Naive thymus-derived CD4-positive, alpha-beta T cell (primary cell): ENCODE measurements at regions not wholly inside any gene's neighbourhood (a gene's known extent, or its start where the extent isn't known, plus 50 kb on each side); places are given as distances from the start of the nearest gene placed in this dataset.

ENCODE experiments used
- ATAC-seq: fragments of 150-1000 bp; cut with Tn5 transposase; 2 replicates; pipeline ENCODE4 v1.10.0; 2021; ENCODE audit warnings: mild to moderate bottlenecking, moderate library complexity
- CTCF ChIA-PET: fragments of 350-600 bp; sonication (Branson Sonifier 250); formaldehyde crosslinking; loops from one replicate; lab custom pipeline; 2021; ENCODE audit warnings: antibody characterized with exemption; lab: Charles Lee
- POLR2A ChIA-PET: fragments of 350-600 bp; sonication (Branson Sonifier 250); formaldehyde crosslinking; loops from one replicate; lab custom pipeline; 2021; ENCODE audit warnings: antibody characterized with exemption, inconsistent platforms; lab: Charles Lee
- DNase-seq, 9 donors: peaks; one replicate each; pipeline versions ENCODE4 v3.0.0 to v3.0.0-alpha.2; 2020 to 2022; ENCODE audit warnings: mixed read lengths in 1 of 9
- H3K27ac ChIP-seq: one replicate; pipeline ENCODE4 v1.7.0; 2013; ENCODE audit warnings: mild to moderate bottlenecking, low read depth, low read length, moderate library complexity
- H3K27me3 ChIP-seq, 2 donors: one replicate each; pipeline ENCODE4 v1.7.0; 2013; ENCODE audit warnings: low read length in 2 of 2, mild to moderate bottlenecking in 2 of 2, moderate library complexity in 2 of 2; ENCODE audit not compliant: control insufficient read depth in 2 of 2, insufficient read depth in 2 of 2
- H3K36me3 ChIP-seq, 3 experiments: 1 replicate in 2 of 3; 2 replicates in 1 of 3; pipeline ENCODE4 v1.7.0; 2013; ENCODE audit warnings: low read length in 3 of 3, mild to moderate bottlenecking in 3 of 3, moderate library complexity in 1 of 3; ENCODE audit not compliant: insufficient read depth in 3 of 3, control insufficient read depth in 2 of 3
- H3K4me1 ChIP-seq, 2 donors: one replicate each; pipeline ENCODE4 v1.7.0; 2013; ENCODE audit warnings: low read length in 2 of 2, mild to moderate bottlenecking in 2 of 2, moderate library complexity in 1 of 2; ENCODE audit not compliant: control insufficient read depth in 2 of 2, insufficient read depth in 2 of 2
- H3K4me3 ChIP-seq: 2 replicates; pipeline ENCODE4 v1.7.0; 2013; ENCODE audit warnings: mild to moderate bottlenecking, low read length
- H3K9me3 ChIP-seq, 3 experiments: 1 replicate in 2 of 3; 2 replicates in 1 of 3; pipeline ENCODE4 v1.7.0; 2013; ENCODE audit warnings: low read length in 3 of 3; ENCODE audit not compliant: control insufficient read depth in 2 of 3
- H3K27ac Mint-ChIP-seq, 9 donors: one replicate each; pipeline ENCODE4 v1.8.0; 2020 to 2022; ENCODE audit warnings: mixed read lengths in 9 of 9, mild to moderate bottlenecking in 8 of 9, moderate library complexity in 5 of 9, inconsistent platforms in 2 of 9
- H3K27me3 Mint-ChIP-seq, 5 donors: one replicate each; pipeline ENCODE4 v1.8.0; 2021 to 2022; ENCODE audit warnings: mixed read lengths in 5 of 5, mild to moderate bottlenecking in 1 of 5
- H3K36me3 Mint-ChIP-seq, 5 donors: one replicate each; pipeline ENCODE4 v1.8.0; 2020 to 2022; ENCODE audit warnings: mixed read lengths in 5 of 5, mild to moderate bottlenecking in 3 of 5, inconsistent platforms in 1 of 5
- H3K4me1 Mint-ChIP-seq, 7 donors: one replicate each; pipeline ENCODE4 v1.8.0; 2020 to 2022; ENCODE audit warnings: mixed read lengths in 7 of 7, mild to moderate bottlenecking in 3 of 7, inconsistent platforms in 1 of 7
- H3K4me3 Mint-ChIP-seq, 10 donors: one replicate each; pipeline ENCODE4 v1.8.0; 2020 to 2022; ENCODE audit warnings: mild to moderate bottlenecking in 10 of 10, mixed read lengths in 10 of 10, moderate library complexity in 6 of 10, inconsistent platforms in 2 of 10
- H3K9me3 Mint-ChIP-seq, 11 donors: one replicate each; pipeline ENCODE4 v1.8.0; 2020 to 2022; ENCODE audit warnings: mixed read lengths in 11 of 11, mild to moderate bottlenecking in 4 of 11, inconsistent platforms in 1 of 11, moderate library complexity in 1 of 11
- intact Hi-C, 2 donors: fragments of 100-400 bp; cut with micrococcal nuclease; formaldehyde crosslinking; loops; one replicate each; pipeline ENCODE4 v1.15.1; 2023

GRCh38 chr2:145495590-145495989 lies 975.7 kb upstream of the ZEB2 start:
- Mint-ChIP-seq H3K4me1 (no peaks in the 10 kb centered on the region), H3K36me3 (no peaks in the 10 kb centered on the region), H3K9me3 (peaks cover 0 to 10% (median 0%) of the 10 kb centered on the region in 11 donors), H3K27me3 (peaks cover 0 to 4% (median 0%) of the 10 kb centered on the region in 5 donors), H3K27ac (no peak overlapping the region), H3K4me3 (no peak overlapping the region)
- Histone ChIP-seq H3K4me1 (no peaks in the 10 kb centered on the region), H3K27ac (no peak overlapping the region), H3K4me3 (no peak overlapping the region), H3K27me3 (no peaks in the 10 kb centered on the region), H3K9me3 (no peaks in the 10 kb centered on the region), H3K36me3 (no peaks in the 10 kb centered on the region)
- ChIA-PET POLR2A (no interaction called here), CTCF (no interaction called here)
- DNase-seq, result no peak
- intact Hi-C loops, result no loop called here
- ATAC-seq, result no peak

- H3K9me3 ChIP-seq, result no peaks in the 10 kb centered on the region
- no peaks in the 10 kb centered on the region for H3K27me3 ChIP-seq
- Mint-ChIP-seq H3K4me3 (no peak overlapping the region), H3K9me3 (peaks cover 0 to 10% (median 0%) of the 10 kb centered on the region in 11 donors), H3K36me3 (no peaks in the 10 kb centered on the region), H3K4me1 (no peaks in the 10 kb centered on the region), H3K27ac (no peak overlapping the region), H3K27me3 (peaks cover 0 to 4% (median 0%) of the 10 kb centered on the region in 5 donors)
- ATAC-seq (no peak), DNase-seq (no peak)
- intact Hi-C loops, result no loop called here
- H3K36me3 ChIP-seq, result no peaks in the 10 kb centered on the region
- no peak overlapping the region for H3K27ac ChIP-seq
- POLR2A ChIA-PET, result no interaction called here
- no peak overlapping the region for H3K4me3 ChIP-seq
- H3K4me1 ChIP-seq, result no peaks in the 10 kb centered on the region
- CTCF ChIA-PET, result no interaction called here
These were observed 974.5 kb upstream of the ZEB2 start for GRCh38 chr2:145494441-145494840.

GRCh38 chr2:145488571-145488970 lies 968.7 kb upstream of the ZEB2 start:
- intact Hi-C loops, result no loop called here
- Histone ChIP-seq H3K27ac (no peak overlapping the region), H3K9me3 (no peaks in the 10 kb centered on the region), H3K36me3 (no peaks in the 10 kb centered on the region), H3K4me1 (no peaks in the 10 kb centered on the region), H3K4me3 (no peak overlapping the region), H3K27me3 (no peaks in the 10 kb centered on the region)
- no peak for ATAC-seq
- Mint-ChIP-seq H3K4me3 (no peak overlapping the region), H3K4me1 (no peaks in the 10 kb centered on the region), H3K27ac (no peak overlapping the region), H3K9me3 (peaks cover 0 to 5% (median 0%) of the 10 kb centered on the region in 11 donors), H3K36me3 (no peaks in the 10 kb centered on the region), H3K27me3 (peaks cover 0 to 4% (median 0%) of the 10 kb centered on the region in 5 donors)
- CTCF ChIA-PET, result no interaction called here
- POLR2A ChIA-PET, result no interaction called here
- no peak for DNase-seq

GRCh38 chr2:145484448-145485097 lies 964.7 kb upstream of the ZEB2 start:
- H3K27ac Mint-ChIP-seq, result no peak overlapping the region
- ChIA-PET POLR2A (no interaction called here), CTCF (no interaction called here)
- no peak overlapping the region for H3K4me3 Mint-ChIP-seq
- Histone ChIP-seq H3K4me1 (no peaks in the 10 kb centered on the region), H3K36me3 (no peaks in the 10 kb centered on the region), H3K27me3 (no peaks in the 10 kb centered on the region), H3K4me3 (no peak overlapping the region), H3K27ac (no peak overlapping the region), H3K9me3 (no peaks in the 10 kb centered on the region)
- no peaks in the 10 kb centered on the region for H3K4me1 Mint-ChIP-seq
- intact Hi-C loops, result no loop called here
- H3K36me3 Mint-ChIP-seq, result no peaks in the 10 kb centered on the region
- H3K27me3 Mint-ChIP-seq, result no peaks in the 10 kb centered on the region
- ATAC-seq (no peak), DNase-seq (no peak)
- peaks cover 0 to 2% (median 0%) of the 10 kb centered on the region in 11 donors for H3K9me3 Mint-ChIP-seq

- ChIA-PET CTCF (no interaction called here), POLR2A (no interaction called here)
- intact Hi-C loops, result no loop called here
- Mint-ChIP-seq H3K27me3 (no peaks in the 10 kb centered on the region), H3K27ac (no peak overlapping the region), H3K4me1 (no peaks in the 10 kb centered on the region), H3K9me3 (peaks cover 0 to 2% (median 0%) of the 10 kb centered on the region in 11 donors), H3K36me3 (no peaks in the 10 kb centered on the region), H3K4me3 (no peak overlapping the region)
- H3K9me3 ChIP-seq, result no peaks in the 10 kb centered on the region
- H3K4me3 ChIP-seq, result no peak overlapping the region
- ATAC-seq (no peak), DNase-seq (no peak)
- no peak overlapping the region for H3K27ac ChIP-seq
- H3K36me3 ChIP-seq, result no peaks in the 10 kb centered on the region
- H3K27me3 ChIP-seq, result no peaks in the 10 kb centered on the region
- H3K4me1 ChIP-seq, result no peaks in the 10 kb centered on the region
These were observed 963.9 kb upstream of the ZEB2 start for GRCh38 chr2:145483854-145484253.

GRCh38 chr2:145481334-145481922 lies 961.5 kb upstream of the ZEB2 start:
- intact Hi-C loops, result no loop called here
- no peak for ATAC-seq
- no peak overlapping the region for H3K27ac ChIP-seq
- CTCF ChIA-PET, result no interaction called here
- POLR2A ChIA-PET, result no interaction called here
- no peak for DNase-seq
- Mint-ChIP-seq H3K4me1 (no peaks in the 10 kb centered on the region), H3K9me3 (peaks cover 0 to 5% (median 1%) of the 10 kb centered on the region in 11 donors), H3K27ac (no peak overlapping the region), H3K36me3 (no peaks in the 10 kb centered on the region), H3K4me3 (no peak overlapping the region), H3K27me3 (no peaks in the 10 kb centered on the region)
- H3K27me3 ChIP-seq, result no peaks in the 10 kb centered on the region
- no peaks in the 10 kb centered on the region for H3K9me3 ChIP-seq
- H3K36me3 ChIP-seq, result no peaks in the 10 kb centered on the region
- no peaks in the 10 kb centered on the region for H3K4me1 ChIP-seq
- no peak overlapping the region for H3K4me3 ChIP-seq

GRCh38 chr2:145464866-145465265 lies 944.9 kb upstream of the ZEB2 start:
- peaks cover 0 to 3% (median 0%) of the 10 kb centered on the region in 5 donors for H3K27me3 Mint-ChIP-seq
- H3K27ac ChIP-seq, result no peak overlapping the region
- POLR2A ChIA-PET, result no interaction called here
- ATAC-seq (no peak), DNase-seq (no peak)
- no peaks in the 10 kb centered on the region for H3K36me3 Mint-ChIP-seq
- no peaks in the 10 kb centered on the region for H3K4me1 Mint-ChIP-seq
- intact Hi-C loops, result no loop called here
- CTCF ChIA-PET, result no interaction called here
- H3K9me3 Mint-ChIP-seq, result peaks cover 0 to 8% (median 0%) of the 10 kb centered on the region in 11 donors
- H3K4me3 Mint-ChIP-seq, result no peak overlapping the region
- H3K36me3 ChIP-seq, result no peaks in the 10 kb centered on the region
- H3K27me3 ChIP-seq, result no peaks in the 10 kb centered on the region
- no peak overlapping the region for H3K27ac Mint-ChIP-seq
- H3K4me3 ChIP-seq, result no peak overlapping the region
- H3K9me3 ChIP-seq, result no peaks in the 10 kb centered on the region
- no peaks in the 10 kb centered on the region for H3K4me1 ChIP-seq
